ENCODE measurements at regions not wholly inside any gene's neighbourhood (a gene's known extent, or its start where the extent isn't known, plus 50 kb on each side); places are given as distances from the start of the nearest gene placed in this dataset.

- TF ChIP-seq CTCF (conservative IDR thresholded peaks at IDR 0.05; ENCODE audit: low read depth, low read length) (no peak), POLR2A (IDR thresholded peaks at IDR 0.05; ENCODE audit: low read depth, low read length) (no peak)
These were observed 155.7 kb downstream of the SEC23A start for GRCh38 chr14:38947343-38947742.
